ENCODE measurements at regions not wholly inside any gene's neighbourhood (a gene's known extent, or its start where the extent isn't known, plus 50 kb on each side); places are given as distances from the start of the nearest gene placed in this dataset.
"Not testable (repeated sequence)": the region's sequence is repeated elsewhere in the genome, so short reads cannot be mapped to it uniquely, and the experiment has no call there.

DNA sequence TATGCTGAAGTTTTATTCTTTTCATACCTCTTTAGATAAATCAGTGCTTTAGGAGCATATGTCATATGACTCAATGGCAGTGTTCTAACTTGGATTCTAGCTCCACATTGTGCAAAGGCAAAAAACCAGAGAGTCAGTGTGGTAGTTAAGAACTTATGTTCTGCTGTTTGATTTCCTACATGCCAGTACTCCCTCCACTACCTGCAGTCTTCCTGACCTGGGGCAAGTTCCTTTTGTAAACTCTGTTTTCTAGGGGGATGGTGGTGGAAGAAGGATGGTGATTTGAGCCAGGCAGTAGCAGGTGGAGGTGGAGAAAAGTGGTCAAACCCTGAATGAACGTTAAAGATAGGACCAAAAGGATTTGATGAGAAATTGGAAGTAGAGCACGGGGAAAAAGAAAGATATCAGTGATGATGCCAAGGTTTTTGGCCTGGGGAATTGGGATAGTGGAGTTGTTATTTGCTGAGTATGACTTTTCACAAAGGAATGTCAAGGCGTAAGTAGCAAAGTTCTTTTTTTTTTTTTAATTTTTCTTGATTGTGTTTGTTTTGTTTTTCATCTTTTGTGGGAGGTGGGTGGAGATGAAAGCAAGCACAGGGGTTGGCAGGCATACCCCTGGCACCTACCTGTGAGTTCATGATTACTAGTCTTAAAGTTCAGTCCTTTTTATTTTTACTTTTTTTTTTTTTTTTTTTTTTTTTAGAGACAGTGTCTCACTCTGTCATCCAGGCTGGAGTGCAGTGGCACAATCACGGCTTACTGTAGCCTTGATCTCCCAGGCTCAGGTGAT is 82.3 kb downstream of the SYT15B start:
- FAIRE-seq; H3K4me2 ChIP-seq (ENCODE audit: control insufficient read depth, extremely low read depth, insufficient read depth, low read depth, low read length); H3K4me1 ChIP-seq (ENCODE audit: control insufficient read depth, extremely low read depth, insufficient read depth, low read length); dilution Hi-C loops (cut with MboI; ENCODE audit: extremely low pct_ligation_motif_present, low sequenced_read_pairs); H3K9me3 ChIP-seq (ENCODE audit: control insufficient read depth, low read depth, low read length); H3K9ac ChIP-seq (ENCODE audit: control insufficient read depth, extremely low read depth, insufficient read depth, low read length); H3K79me2 ChIP-seq (ENCODE audit: control insufficient read depth, insufficient read depth, low read length); H3K27ac ChIP-seq (ENCODE audit: control insufficient read depth, insufficient read depth, low read length); H3K9me1 ChIP-seq (ENCODE audit: control insufficient read depth, extremely low read depth, insufficient read depth, low read length); H3K27me3 ChIP-seq (ENCODE audit: control insufficient read depth, extremely low read depth, insufficient read depth, low read length); DNase-seq (ENCODE audit: low read depth, low spot score); H4K20me1 ChIP-seq (ENCODE audit: control insufficient read depth, extremely low read depth, insufficient read depth, low read length); H3K4me3 ChIP-seq (ENCODE audit: control insufficient read depth in 2 of 3, extremely low read depth in 1 of 3, insufficient read depth in 2 of 3, low read depth in 1 of 3, low read length in 3 of 3); H3K36me3 ChIP-seq (ENCODE audit: control insufficient read depth in 2 of 2, extremely low read depth in 1 of 2, insufficient read depth in 2 of 2, low read length in 2 of 2); H2AFZ ChIP-seq (ENCODE audit: control insufficient read depth, low read length): not testable (repeated sequence)

- H4K20me1 ChIP-seq (ENCODE audit: control insufficient read depth, extremely low read depth, insufficient read depth, low read length); DNase-seq (ENCODE audit: low read depth, low spot score); H3K4me3 ChIP-seq (ENCODE audit: control insufficient read depth in 2 of 3, extremely low read depth in 1 of 3, insufficient read depth in 2 of 3, low read depth in 1 of 3, low read length in 3 of 3); H3K36me3 ChIP-seq (ENCODE audit: control insufficient read depth in 2 of 2, extremely low read depth in 1 of 2, insufficient read depth in 2 of 2, low read length in 2 of 2); dilution Hi-C loops (cut with MboI; ENCODE audit: extremely low pct_ligation_motif_present, low sequenced_read_pairs); H3K27ac ChIP-seq (ENCODE audit: control insufficient read depth, insufficient read depth, low read length); FAIRE-seq; H3K9me3 ChIP-seq (ENCODE audit: control insufficient read depth, low read depth, low read length); H3K4me1 ChIP-seq (ENCODE audit: control insufficient read depth, extremely low read depth, insufficient read depth, low read length); H3K27me3 ChIP-seq (ENCODE audit: control insufficient read depth, extremely low read depth, insufficient read depth, low read length); H3K9ac ChIP-seq (ENCODE audit: control insufficient read depth, extremely low read depth, insufficient read depth, low read length); H3K9me1 ChIP-seq (ENCODE audit: control insufficient read depth, extremely low read depth, insufficient read depth, low read length); H3K4me2 ChIP-seq (ENCODE audit: control insufficient read depth, extremely low read depth, insufficient read depth, low read depth, low read length); H3K79me2 ChIP-seq (ENCODE audit: control insufficient read depth, insufficient read depth, low read length); H2AFZ ChIP-seq (ENCODE audit: control insufficient read depth, low read length): not testable (repeated sequence)
Observed at GRCh38 chr10:47676102-47676501, 87.3 kb downstream of the SYT15B start.

DNA sequence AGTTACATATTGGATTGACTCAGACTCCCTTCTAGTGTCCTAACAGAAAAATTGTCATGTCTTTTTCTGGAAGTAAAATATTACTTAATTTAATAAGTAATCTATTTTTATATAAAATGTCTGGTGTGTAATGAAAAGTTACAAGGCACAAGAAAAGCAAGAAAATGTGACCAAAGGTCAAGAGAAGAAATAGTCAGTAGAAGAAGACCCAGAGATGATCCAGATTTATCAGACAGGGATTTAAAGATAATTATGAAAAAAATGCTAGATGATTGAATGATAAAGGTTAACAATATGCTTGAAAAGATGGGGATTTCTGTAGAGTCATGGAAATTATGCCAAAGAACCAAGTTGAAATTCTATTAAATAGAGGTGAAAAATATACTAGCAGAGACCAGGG is 87.8 kb downstream of the SYT15B start:
- dilution Hi-C loops (cut with MboI; ENCODE audit: extremely low pct_ligation_motif_present, low sequenced_read_pairs); H3K9me1 ChIP-seq (ENCODE audit: control insufficient read depth, extremely low read depth, insufficient read depth, low read length); H3K79me2 ChIP-seq (ENCODE audit: control insufficient read depth, insufficient read depth, low read length); H3K27me3 ChIP-seq (ENCODE audit: control insufficient read depth, extremely low read depth, insufficient read depth, low read length); H3K9me3 ChIP-seq (ENCODE audit: control insufficient read depth, low read depth, low read length); DNase-seq (ENCODE audit: low read depth, low spot score); H3K9ac ChIP-seq (ENCODE audit: control insufficient read depth, extremely low read depth, insufficient read depth, low read length); H3K4me1 ChIP-seq (ENCODE audit: control insufficient read depth, extremely low read depth, insufficient read depth, low read length); FAIRE-seq; H3K36me3 ChIP-seq (ENCODE audit: control insufficient read depth in 2 of 2, extremely low read depth in 1 of 2, insufficient read depth in 2 of 2, low read length in 2 of 2); H3K4me3 ChIP-seq (ENCODE audit: control insufficient read depth in 2 of 3, extremely low read depth in 1 of 3, insufficient read depth in 2 of 3, low read depth in 1 of 3, low read length in 3 of 3); H2AFZ ChIP-seq (ENCODE audit: control insufficient read depth, low read length); H4K20me1 ChIP-seq (ENCODE audit: control insufficient read depth, extremely low read depth, insufficient read depth, low read length); H3K27ac ChIP-seq (ENCODE audit: control insufficient read depth, insufficient read depth, low read length); H3K4me2 ChIP-seq (ENCODE audit: control insufficient read depth, extremely low read depth, insufficient read depth, low read depth, low read length): not testable (repeated sequence)

DNA sequence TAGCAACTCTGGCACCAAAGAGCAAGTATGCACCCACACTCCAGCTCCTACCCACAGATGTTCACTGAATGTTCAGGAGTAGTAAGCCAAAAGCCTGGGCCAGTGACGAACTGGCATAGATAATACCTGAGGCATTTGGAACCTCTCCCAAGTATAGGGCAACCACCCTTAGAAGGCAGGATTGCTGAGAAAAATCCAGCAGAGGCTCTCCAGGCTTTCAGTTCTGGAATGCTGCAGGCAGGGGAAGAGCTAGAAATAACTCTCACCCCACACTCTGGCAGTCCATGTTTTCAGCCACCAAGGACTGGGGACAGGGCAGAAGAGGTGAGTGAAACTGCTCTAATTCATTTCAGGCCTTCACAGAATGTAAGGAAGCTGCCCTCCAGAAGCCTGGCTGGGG is 90.3 kb downstream of the SYT15B start:
- dilution Hi-C loops (cut with MboI; ENCODE audit: extremely low pct_ligation_motif_present, low sequenced_read_pairs); H3K9ac ChIP-seq (ENCODE audit: control insufficient read depth, extremely low read depth, insufficient read depth, low read length); H3K27ac ChIP-seq (ENCODE audit: control insufficient read depth, insufficient read depth, low read length): not testable (repeated sequence)

DNA sequence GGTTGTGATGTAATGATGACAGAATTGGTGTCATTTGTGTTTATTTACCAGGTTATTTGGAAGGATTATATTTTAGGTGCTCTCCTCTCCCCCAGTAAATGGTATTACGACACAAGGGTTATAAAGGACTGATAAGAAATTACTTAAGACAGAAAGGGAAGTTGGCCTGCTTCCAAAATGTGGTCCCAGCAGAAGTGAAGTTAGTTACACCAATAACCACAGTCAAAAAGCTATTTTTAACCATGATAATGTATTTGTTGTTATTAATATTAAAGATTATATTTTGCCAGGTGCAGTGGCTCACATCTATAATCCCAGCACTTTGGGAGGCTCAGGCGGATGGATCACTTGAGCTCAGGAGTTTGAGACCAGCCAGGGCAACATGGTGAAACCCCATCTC is 92.5 kb downstream of the SYT15B start:
- H3K36me3 ChIP-seq (ENCODE audit: control insufficient read depth in 2 of 2, extremely low read depth in 1 of 2, insufficient read depth in 2 of 2, low read length in 2 of 2); H3K4me2 ChIP-seq (ENCODE audit: control insufficient read depth, extremely low read depth, insufficient read depth, low read depth, low read length); H3K27me3 ChIP-seq (ENCODE audit: control insufficient read depth, extremely low read depth, insufficient read depth, low read length); H4K20me1 ChIP-seq (ENCODE audit: control insufficient read depth, extremely low read depth, insufficient read depth, low read length); dilution Hi-C loops (cut with MboI; ENCODE audit: extremely low pct_ligation_motif_present, low sequenced_read_pairs); H3K9me1 ChIP-seq (ENCODE audit: control insufficient read depth, extremely low read depth, insufficient read depth, low read length); H3K9ac ChIP-seq (ENCODE audit: control insufficient read depth, extremely low read depth, insufficient read depth, low read length); FAIRE-seq; H3K27ac ChIP-seq (ENCODE audit: control insufficient read depth, insufficient read depth, low read length); H2AFZ ChIP-seq (ENCODE audit: control insufficient read depth, low read length); DNase-seq (ENCODE audit: low read depth, low spot score); H3K9me3 ChIP-seq (ENCODE audit: control insufficient read depth, low read depth, low read length); H3K4me3 ChIP-seq (ENCODE audit: control insufficient read depth in 2 of 3, extremely low read depth in 1 of 3, insufficient read depth in 2 of 3, low read depth in 1 of 3, low read length in 3 of 3); H3K4me1 ChIP-seq (ENCODE audit: control insufficient read depth, extremely low read depth, insufficient read depth, low read length); H3K79me2 ChIP-seq (ENCODE audit: control insufficient read depth, insufficient read depth, low read length): not testable (repeated sequence)

More for the DNA sequence above, 90.3 kb downstream of the SYT15B start:
- H3K27me3 ChIP-seq (ENCODE audit: control insufficient read depth, extremely low read depth, insufficient read depth, low read length); H3K36me3 ChIP-seq (ENCODE audit: control insufficient read depth in 2 of 2, extremely low read depth in 1 of 2, insufficient read depth in 2 of 2, low read length in 2 of 2); H3K79me2 ChIP-seq (ENCODE audit: control insufficient read depth, insufficient read depth, low read length); H3K4me1 ChIP-seq (ENCODE audit: control insufficient read depth, extremely low read depth, insufficient read depth, low read length); H4K20me1 ChIP-seq (ENCODE audit: control insufficient read depth, extremely low read depth, insufficient read depth, low read length); H3K4me3 ChIP-seq (ENCODE audit: control insufficient read depth in 2 of 3, extremely low read depth in 1 of 3, insufficient read depth in 2 of 3, low read depth in 1 of 3, low read length in 3 of 3); H3K9me1 ChIP-seq (ENCODE audit: control insufficient read depth, extremely low read depth, insufficient read depth, low read length); H3K9me3 ChIP-seq (ENCODE audit: control insufficient read depth, low read depth, low read length); H2AFZ ChIP-seq (ENCODE audit: control insufficient read depth, low read length); DNase-seq (ENCODE audit: low read depth, low spot score); H3K4me2 ChIP-seq (ENCODE audit: control insufficient read depth, extremely low read depth, insufficient read depth, low read depth, low read length); FAIRE-seq: not testable (repeated sequence)

Measured in keratinocyte (primary cell).